NCI-H2171 (cell line): ENCODE measurements at regions not wholly inside any gene's neighbourhood (a gene's known extent, or its start where the extent isn't known, plus 50 kb on each side); places are given as distances from the start of the nearest gene placed in this dataset.
"Not testable (repeated sequence)": the region's sequence is repeated elsewhere in the genome, so short reads cannot be mapped to it uniquely, and the experiment has no call there.

ENCODE experiments used
- DNase-seq: peaks from one replicate; lab custom pipeline; 2025; lab: John Stamatoyannopoulos, UW

GRCh38 chr4:126922328-126922938, 710.3 kb upstream of the INTU start:
- DNase-seq, result not testable (repeated sequence)

GRCh38 chr4:126924237-126924636, 708.5 kb upstream of the INTU start:
- DNase-seq, result no peak

GRCh38 chr4:126930059-126930458, 702.7 kb upstream of the INTU start:
- not testable (repeated sequence) for DNase-seq

- no peak for DNase-seq
These were observed 697.0 kb upstream of the INTU start for GRCh38 chr4:126935801-126936200.

- DNase-seq, result no peak
These were observed 695.4 kb upstream of the INTU start for GRCh38 chr4:126937342-126937741.

- no peak for DNase-seq
These were observed 694.8 kb upstream of the INTU start for GRCh38 chr4:126937846-126938422.

- DNase-seq, result no peak
These were observed 693.4 kb upstream of the INTU start for GRCh38 chr4:126939401-126939800.

- no peak for DNase-seq
These were observed 685.2 kb upstream of the INTU start for GRCh38 chr4:126947536-126947935.

- no peak for DNase-seq
These were observed 678.0 kb upstream of the INTU start for GRCh38 chr4:126954537-126955291.

- DNase-seq, result no peak
These were observed 677.2 kb upstream of the INTU start for GRCh38 chr4:126955292-126956183.

- no peak for DNase-seq
These were observed 676.4 kb upstream of the INTU start for GRCh38 chr4:126956184-126956897.

- DNase-seq, result no peak
These were observed 675.2 kb upstream of the INTU start for GRCh38 chr4:126957556-126957955.

- no peak for DNase-seq
These were observed 674.8 kb upstream of the INTU start for GRCh38 chr4:126957987-126958386.

GRCh38 chr4:126958482-126958881, 674.3 kb upstream of the INTU start:
- no peak for DNase-seq

- no peak for DNase-seq
These were observed 673.6 kb upstream of the INTU start for GRCh38 chr4:126959056-126959745.

- DNase-seq, result no peak
These were observed 672.0 kb upstream of the INTU start for GRCh38 chr4:126960760-126961159.

GRCh38 chr4:126961661-126962060, 671.1 kb upstream of the INTU start:
- no peak for DNase-seq

- DNase-seq, result no peak
These were observed 666.9 kb upstream of the INTU start for GRCh38 chr4:126965877-126966276.

GRCh38 chr4:126969360-126970235, 663.2 kb upstream of the INTU start:
- DNase-seq, result no peak

GRCh38 chr4:126973201-126973600, 659.6 kb upstream of the INTU start:
- DNase-seq, result no peak
